Keratinocyte (primary cell): ENCODE measurements at regions not wholly inside any gene's neighbourhood (a gene's known extent, or its start where the extent isn't known, plus 50 kb on each side); places are given as distances from the start of the nearest gene placed in this dataset.

Source experiments
- DNase-seq: peaks from one replicate; pipeline ENCODE4 v3.0.0-alpha.2; 2011; ENCODE audit warnings: low read depth, missing footprints, low spot score
- FAIRE-seq: peaks from 2 replicates; lab custom pipeline; 2011; peaks lifted over from hg19 to GRCh38; lab: Jason Lieb, UNC
- H2AFZ ChIP-seq: 2 replicates; pipeline ENCODE4 v1.6.0; 2012; ENCODE audit warnings: low read length, control low read depth, inconsistent platforms; ENCODE audit not compliant: control insufficient read depth
- H3K27ac ChIP-seq: 2 replicates; pipeline ENCODE4 v1.5.1; 2011; ENCODE audit warnings: low read length; ENCODE audit not compliant: control insufficient read depth, insufficient read depth
- H3K27me3 ChIP-seq: 3 replicates; pipeline ENCODE4 v1.6.0; 2011; ENCODE audit warnings: low read length; ENCODE audit not compliant: control insufficient read depth, insufficient read depth; ENCODE audit errors: extremely low read depth
- H3K36me3 ChIP-seq, 2 experiments: 2 replicates in 1 of 2; 3 replicates in 1 of 2; pipeline ENCODE4 v1.5.1; 2011; ENCODE audit warnings: low read length in 2 of 2, mild to moderate bottlenecking in 1 of 2; ENCODE audit not compliant: control insufficient read depth in 2 of 2, insufficient read depth in 2 of 2; ENCODE audit errors: extremely low read depth in 1 of 2
- H3K4me1 ChIP-seq: 3 replicates; pipeline ENCODE4 v1.5.1; 2011; ENCODE audit warnings: low read length; ENCODE audit not compliant: control insufficient read depth, insufficient read depth; ENCODE audit errors: extremely low read depth
- H3K4me2 ChIP-seq: 3 replicates; pipeline ENCODE4 v1.6.0; 2011; ENCODE audit warnings: low read depth, low read length; ENCODE audit not compliant: control insufficient read depth, insufficient read depth; ENCODE audit errors: extremely low read depth
- H3K4me3 ChIP-seq, 3 experiments: fragments of 200-600 bp in 1 of 3; sonication (generic) in 1 of 3; 2 replicates in 2 of 3; 3 replicates in 1 of 3; pipeline ENCODE4 v1.5.1; 2011 to 2016; ENCODE audit warnings: low read length in 3 of 3, mild to moderate bottlenecking in 3 of 3, control low read depth in 2 of 3, inconsistent platforms in 1 of 3, low read depth in 1 of 3, mixed read lengths in 1 of 3, mixed run types in 1 of 3, moderate library complexity in 1 of 3; ENCODE audit not compliant: control insufficient read depth in 2 of 3, insufficient read depth in 2 of 3; ENCODE audit errors: extremely low read depth in 1 of 3
- H3K79me2 ChIP-seq: 2 replicates; pipeline ENCODE4 v1.6.0; 2012; ENCODE audit warnings: low read length; ENCODE audit not compliant: control insufficient read depth, insufficient read depth
- H3K9ac ChIP-seq: 3 replicates; pipeline ENCODE4 v1.6.0; 2011; ENCODE audit warnings: low read length; ENCODE audit not compliant: control insufficient read depth, insufficient read depth; ENCODE audit errors: extremely low read depth
- H3K9me1 ChIP-seq: 3 replicates; pipeline ENCODE4 v1.6.0; 2011; ENCODE audit warnings: low read length; ENCODE audit not compliant: control insufficient read depth, insufficient read depth; ENCODE audit errors: extremely low read depth
- H3K9me3 ChIP-seq: 2 replicates; pipeline ENCODE4 v1.5.1; 2012; ENCODE audit warnings: low read depth, low read length; ENCODE audit not compliant: control insufficient read depth
- H4K20me1 ChIP-seq: 3 replicates; pipeline ENCODE4 v1.6.0; 2011; ENCODE audit warnings: low read length; ENCODE audit not compliant: control insufficient read depth, insufficient read depth; ENCODE audit errors: extremely low read depth
- EZH2 ChIP-seq: IDR thresholded peaks from one replicate; pipeline ENCODE4 v1.6.1; 2012; ENCODE audit warnings: inconsistent platforms, mild to moderate bottlenecking, low read length, moderate library complexity
- dilution Hi-C: fragments of 300-500 bp; cut with MboI; formaldehyde crosslinking; loops from one replicate; pipeline ENCODE4 v1.7.0; 2020; ENCODE audit warnings: low sequenced_read_pairs; ENCODE audit not compliant: extremely low pct_ligation_motif_present
- TF ChIP-seq, protein P1 (sequence below), 3 experiments: IDR thresholded peaks in 1 of 3; conservative IDR thresholded peaks in 1 of 3; optimal IDR thresholded peaks in 1 of 3; 2 replicates in 2 of 3; 3 replicates in 1 of 3; pipeline versions ENCODE3 to v1.5.1; 2011; ENCODE audit warnings: low read length in 3 of 3, mild to moderate bottlenecking in 3 of 3, moderate library complexity in 2 of 3, control low read depth in 1 of 3, inconsistent platforms in 1 of 3; ENCODE audit not compliant: insufficient read depth in 2 of 3; ENCODE audit errors: extremely low read depth in 1 of 3

- no peak for FAIRE-seq
- Histone ChIP-seq H3K4me2 (no peak overlapping the region), H3K36me3 (no peaks in the 10 kb centered on the region), H3K9me3 (no peaks in the 10 kb centered on the region), H3K27ac (no peak overlapping the region), H3K27me3 (no peaks in the 10 kb centered on the region), H3K9ac (no peak overlapping the region), H3K4me3 (no peak overlapping the region), H2AFZ (no peak overlapping the region), H3K79me2 (no peaks in the 10 kb centered on the region), H4K20me1 (no peaks in the 10 kb centered on the region), H3K9me1 (no peaks in the 10 kb centered on the region), H3K4me1 (no peaks in the 10 kb centered on the region)
- no peak for TF ChIP-seq EZH2
- TF ChIP-seq, protein P1, sequence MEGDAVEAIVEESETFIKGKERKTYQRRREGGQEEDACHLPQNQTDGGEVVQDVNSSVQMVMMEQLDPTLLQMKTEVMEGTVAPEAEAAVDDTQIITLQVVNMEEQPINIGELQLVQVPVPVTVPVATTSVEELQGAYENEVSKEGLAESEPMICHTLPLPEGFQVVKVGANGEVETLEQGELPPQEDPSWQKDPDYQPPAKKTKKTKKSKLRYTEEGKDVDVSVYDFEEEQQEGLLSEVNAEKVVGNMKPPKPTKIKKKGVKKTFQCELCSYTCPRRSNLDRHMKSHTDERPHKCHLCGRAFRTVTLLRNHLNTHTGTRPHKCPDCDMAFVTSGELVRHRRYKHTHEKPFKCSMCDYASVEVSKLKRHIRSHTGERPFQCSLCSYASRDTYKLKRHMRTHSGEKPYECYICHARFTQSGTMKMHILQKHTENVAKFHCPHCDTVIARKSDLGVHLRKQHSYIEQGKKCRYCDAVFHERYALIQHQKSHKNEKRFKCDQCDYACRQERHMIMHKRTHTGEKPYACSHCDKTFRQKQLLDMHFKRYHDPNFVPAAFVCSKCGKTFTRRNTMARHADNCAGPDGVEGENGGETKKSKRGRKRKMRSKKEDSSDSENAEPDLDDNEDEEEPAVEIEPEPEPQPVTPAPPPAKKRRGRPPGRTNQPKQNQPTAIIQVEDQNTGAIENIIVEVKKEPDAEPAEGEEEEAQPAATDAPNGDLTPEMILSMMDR (optimal IDR thresholded peaks at IDR 0.05 in 1 of 3, IDR thresholded peaks at IDR 0.05 in 1 of 3, conservative IDR thresholded peaks at IDR 0.05 in 1 of 3; ENCODE audit: extremely low read depth in 1 of 3, insufficient read depth in 2 of 3, low read length in 3 of 3), result no peak
- dilution Hi-C loops, result no loop called here
- DNase-seq, result no peak
Observed at GRCh38 chr2:173613386-173613785, 258.7 kb downstream of the CDCA7 start.

DNA sequence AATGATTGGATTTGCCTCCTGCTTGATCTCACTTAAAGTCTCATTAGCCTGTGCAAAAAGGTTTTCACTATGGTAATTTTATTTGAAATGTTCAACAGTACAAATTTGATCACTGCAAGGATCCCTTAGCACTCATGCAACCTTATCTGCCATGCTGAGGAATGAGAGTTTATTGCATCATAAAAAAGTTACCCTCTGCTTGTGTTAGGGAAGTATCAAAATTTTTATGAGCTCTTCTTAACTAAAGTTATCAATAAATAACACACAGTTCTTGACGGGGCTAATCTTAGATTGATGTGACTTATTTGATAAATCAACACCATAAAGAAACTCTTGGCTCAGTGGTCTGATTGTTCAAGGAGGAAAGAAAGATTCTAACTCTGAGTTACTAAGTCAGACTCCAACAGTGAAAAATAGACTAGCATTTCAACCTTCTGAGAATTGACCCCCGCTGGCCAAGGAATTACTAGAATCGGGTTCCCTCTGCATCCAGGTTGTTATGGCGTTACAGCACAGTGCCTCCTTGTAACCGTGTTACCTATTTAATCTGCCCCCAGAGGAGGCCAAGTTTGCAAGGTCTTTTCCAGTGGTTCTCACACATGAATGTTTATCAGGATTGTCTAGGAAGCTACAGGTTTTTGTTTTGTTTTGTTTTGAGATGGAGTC, 259.7 kb downstream of the CDCA7 start:
- no peaks in the 10 kb centered on the region for H3K36me3 ChIP-seq

More for the DNA sequence above, 259.7 kb downstream of the CDCA7 start:
- Histone ChIP-seq H3K79me2 (no peaks in the 10 kb centered on the region), H3K4me3 (no peak overlapping the region), H2AFZ (no peak overlapping the region), H3K9me3 (no peaks in the 10 kb centered on the region), H3K4me1 (no peaks in the 10 kb centered on the region), H3K9ac (no peak overlapping the region), H3K27ac (no peak overlapping the region), H3K9me1 (no peaks in the 10 kb centered on the region), H4K20me1 (no peaks in the 10 kb centered on the region), H3K27me3 (no peaks in the 10 kb centered on the region), H3K4me2 (no peak overlapping the region)
- dilution Hi-C loops, result no loop called here
- no peak for DNase-seq
- TF ChIP-seq, protein P1 (optimal IDR thresholded peaks at IDR 0.05 in 1 of 3, IDR thresholded peaks at IDR 0.05 in 1 of 3, conservative IDR thresholded peaks at IDR 0.05 in 1 of 3; ENCODE audit: extremely low read depth in 1 of 3, insufficient read depth in 2 of 3, low read length in 3 of 3), result no peak
- TF ChIP-seq EZH2, result no peak
- FAIRE-seq, result no peak
